Esophagus (tissue), 2 donors: ENCODE measurements at regions not wholly inside any gene's neighbourhood (a gene's known extent, or its start where the extent isn't known, plus 50 kb on each side); places are given as distances from the start of the nearest gene placed in this dataset.
"Not testable (repeated sequence)": the region's sequence is repeated elsewhere in the genome, so short reads cannot be mapped to it uniquely, and the experiment has no call there.

ENCODE experiments used
- H3K27ac ChIP-seq, 2 donors: one replicate each; pipeline ENCODE4 v1.5.1; 2013; ENCODE audit warnings: low read depth in 2 of 2, mild to moderate bottlenecking in 2 of 2, inconsistent platforms in 1 of 2, low read length in 1 of 2, moderate library complexity in 1 of 2
- H3K27me3 ChIP-seq, 2 donors: one replicate each; pipeline ENCODE4 v1.6.1; 2013; ENCODE audit warnings: low read length in 2 of 2, control low read depth in 1 of 2, mild to moderate bottlenecking in 1 of 2; ENCODE audit not compliant: insufficient read depth in 2 of 2, control insufficient read depth in 1 of 2
- H3K36me3 ChIP-seq, 2 donors: one replicate each; pipeline ENCODE4 v1.6.1; 2013; ENCODE audit warnings: low read length in 1 of 2; ENCODE audit not compliant: control insufficient read depth in 2 of 2, insufficient read depth in 2 of 2
- H3K4me1 ChIP-seq, 2 donors: one replicate each; pipeline ENCODE4 v1.6.1; 2013; ENCODE audit warnings: low read length in 1 of 2; ENCODE audit not compliant: control insufficient read depth in 2 of 2, insufficient read depth in 2 of 2
- H3K4me3 ChIP-seq, 2 donors: one replicate each; pipeline ENCODE4 v1.5.1; 2013; ENCODE audit warnings: low read length in 2 of 2, mild to moderate bottlenecking in 2 of 2, low read depth in 1 of 2, moderate library complexity in 1 of 2
- H3K9me3 ChIP-seq, 2 donors: one replicate each; pipeline ENCODE4 v1.6.1; 2013; ENCODE audit warnings: mild to moderate bottlenecking in 2 of 2, low read depth in 1 of 2, low read length in 1 of 2, moderate library complexity in 1 of 2; ENCODE audit not compliant: control insufficient read depth in 2 of 2, insufficient read depth in 1 of 2
- WGBS, 2 donors: extraction: QIAGEN DNeasy Blood & Tissue Kit; methylation state at CpG; one replicate each; pipeline ENCODE4 v1.1.7; 2013; 5-methylcytosine and 5-hydroxymethylcytosine counted together
- donor health status: healthy with polysubstance abuse.
- donor health status: Bipolar disorder and iron deficiency.

DNA sequence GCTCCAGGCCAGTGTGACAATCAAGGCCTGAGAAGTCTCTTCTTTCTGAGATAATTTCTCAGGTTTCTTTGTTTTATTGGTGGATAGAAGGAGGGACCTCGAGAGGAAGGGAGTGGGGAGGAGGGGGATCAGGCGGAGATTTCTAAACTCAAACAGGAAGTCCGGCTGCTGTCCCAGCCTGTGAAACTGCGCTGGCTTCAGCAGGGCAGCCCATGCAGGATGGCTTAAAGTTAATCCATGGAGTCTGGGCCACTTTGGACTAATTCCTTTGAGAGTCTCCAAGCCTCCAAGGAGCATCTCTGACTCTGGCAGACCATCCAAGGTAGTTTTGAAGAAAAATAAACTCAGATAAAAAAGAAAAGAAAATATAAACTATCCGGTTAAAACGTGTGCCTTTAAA lies 378.5 kb downstream of the MLLT3 start:
- Histone ChIP-seq H3K4me3 (no peak overlapping the region), H3K36me3 (no peaks in the 10 kb centered on the region), H3K9me3 (no peaks in the 10 kb centered on the region), H3K4me1 (no peaks in the 10 kb centered on the region), H3K27me3 (no peaks in the 10 kb centered on the region), H3K27ac (no peak overlapping the region)
- WGBS, 2 donors = 62 to 67% methylated on average over 6 of the region's 6 CpGs

DNA sequence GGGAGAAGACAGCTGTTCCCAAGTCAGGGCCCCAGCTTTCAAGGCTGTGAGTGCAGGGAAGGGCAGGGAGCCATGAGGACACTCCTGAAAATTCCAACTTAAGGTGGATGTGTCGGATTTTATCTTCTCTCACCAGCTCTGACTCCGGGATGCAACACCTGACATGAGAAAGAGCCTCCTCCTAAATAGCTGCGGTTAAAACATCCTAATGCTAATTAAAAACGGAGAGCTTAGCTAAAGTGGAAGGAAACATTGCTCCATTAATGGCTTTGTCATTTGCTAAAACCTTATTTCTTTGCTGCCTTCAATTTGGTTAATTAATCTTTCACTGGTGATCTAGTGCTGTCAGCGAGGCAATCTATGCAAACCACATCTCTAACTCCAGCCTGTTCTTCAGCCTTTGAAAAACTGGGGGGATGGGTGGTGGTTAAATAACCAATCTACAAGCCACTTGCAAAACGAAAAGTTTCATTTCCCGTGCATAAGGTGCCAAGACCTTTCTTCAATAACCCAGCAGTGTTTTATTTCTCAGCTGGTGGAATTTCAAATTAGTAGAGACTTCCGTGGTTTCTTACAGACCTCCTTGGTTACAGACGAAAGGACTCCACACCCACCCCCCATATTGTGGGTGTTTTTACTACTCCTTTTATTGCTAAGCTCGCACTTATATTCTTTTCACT lies 379.6 kb downstream of the MLLT3 start:
- Histone ChIP-seq H3K9me3 (no peaks in the 10 kb centered on the region), H3K4me1 (no peaks in the 10 kb centered on the region), H3K27me3 (no peaks in the 10 kb centered on the region), H3K36me3 (no peaks in the 10 kb centered on the region), H3K4me3 (no peak overlapping the region), H3K27ac (no peak overlapping the region)
- 57 to 74% methylated on average over 10 of the region's 10 CpGs for WGBS, 2 donors

DNA sequence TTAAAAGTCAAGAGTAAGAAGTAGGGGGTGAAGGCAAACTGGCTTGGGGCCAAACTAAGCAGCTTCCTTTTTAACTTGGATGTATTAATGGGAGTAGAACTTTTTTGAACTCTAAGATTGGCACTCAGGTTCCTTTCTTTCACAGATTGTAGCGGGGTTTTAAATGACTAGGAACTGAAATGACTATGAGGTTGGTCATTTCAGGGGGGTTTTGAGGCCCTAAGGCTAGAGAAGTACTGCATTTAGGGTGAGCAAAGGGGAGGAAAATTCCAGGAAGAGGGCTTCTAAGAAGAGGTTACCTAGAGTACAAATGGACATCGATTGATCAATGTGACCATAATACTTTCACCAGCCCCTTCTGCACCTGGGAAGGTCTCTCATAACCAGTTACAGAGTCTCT lies 381.8 kb downstream of the MLLT3 start:
- H3K27me3 ChIP-seq = no peaks in the 10 kb centered on the region
- no peaks in the 10 kb centered on the region for H3K9me3 ChIP-seq
- H3K4me3 ChIP-seq = no peak overlapping the region
- no peaks in the 10 kb centered on the region for H3K36me3 ChIP-seq
- no peaks in the 10 kb centered on the region for H3K4me1 ChIP-seq
- 72 to 79% methylated on average over 2 of the region's 2 CpGs for WGBS, 2 donors
- H3K27ac ChIP-seq = no peak overlapping the region

- Histone ChIP-seq H3K27me3 (no peaks in the 10 kb centered on the region), H3K9me3 (no peaks in the 10 kb centered on the region), H3K27ac (no peak overlapping the region), H3K36me3 (no peaks in the 10 kb centered on the region), H3K4me3 (no peak overlapping the region), H3K4me1 (no peaks in the 10 kb centered on the region)
- WGBS, 2 donors = 86 to 95% methylated on average over 1 of the region's 1 CpG
These were observed 383.4 kb downstream of the MLLT3 start for GRCh38 chr9:20238921-20239320.

GRCh38 chr9:20237686-20238085 lies 384.6 kb downstream of the MLLT3 start:
- no peaks in the 10 kb centered on the region for H3K27me3 ChIP-seq
- no peak overlapping the region for H3K27ac ChIP-seq
- no peaks in the 10 kb centered on the region for H3K4me1 ChIP-seq
- WGBS, 2 donors = 91 to 100% methylated on average over 1 of the region's 1 CpG
- no peaks in the 10 kb centered on the region for H3K9me3 ChIP-seq
- H3K4me3 ChIP-seq = no peak overlapping the region
- no peaks in the 10 kb centered on the region for H3K36me3 ChIP-seq

- H3K4me3 ChIP-seq = no peak overlapping the region
- no peaks in the 10 kb centered on the region for H3K9me3 ChIP-seq
- 45 to 61% methylated on average over 4 of the region's 4 CpGs for WGBS, 2 donors
- H3K27me3 ChIP-seq = no peaks in the 10 kb centered on the region
- no peaks in the 10 kb centered on the region for H3K36me3 ChIP-seq
- H3K4me1 ChIP-seq = no peaks in the 10 kb centered on the region
- no peak overlapping the region for H3K27ac ChIP-seq
These were observed 385.6 kb downstream of the MLLT3 start for GRCh38 chr9:20236676-20237075.

- not testable (repeated sequence) for H3K36me3 ChIP-seq, H3K9me3 ChIP-seq, H3K27me3 ChIP-seq, H3K27ac ChIP-seq, H3K4me1 ChIP-seq, H3K4me3 ChIP-seq
- 87 to 94% methylated on average over 11 of the region's 11 CpGs for WGBS, 2 donors
These were observed 387.1 kb downstream of the MLLT3 start for GRCh38 chr9:20235206-20235605.

- Histone ChIP-seq H3K4me3 (no peak overlapping the region), H3K9me3 (no peaks in the 10 kb centered on the region), H3K4me1 (no peaks in the 10 kb centered on the region), H3K27ac (no peak overlapping the region), H3K36me3 (no peaks in the 10 kb centered on the region), H3K27me3 (no peaks in the 10 kb centered on the region)
- 83 to 92% methylated on average over 2 of the region's 2 CpGs for WGBS, 2 donors
These were observed 394.2 kb downstream of the MLLT3 start for GRCh38 chr9:20228096-20228495.

- Histone ChIP-seq H3K4me1 (no peaks in the 10 kb centered on the region), H3K27ac (no peak overlapping the region), H3K27me3 (no peaks in the 10 kb centered on the region), H3K36me3 (no peaks in the 10 kb centered on the region), H3K9me3 (no peaks in the 10 kb centered on the region), H3K4me3 (no peak overlapping the region)
- 34 to 43% methylated on average over 2 of the region's 2 CpGs for WGBS, 2 donors
These were observed 395.0 kb downstream of the MLLT3 start for GRCh38 chr9:20227166-20227874.

DNA sequence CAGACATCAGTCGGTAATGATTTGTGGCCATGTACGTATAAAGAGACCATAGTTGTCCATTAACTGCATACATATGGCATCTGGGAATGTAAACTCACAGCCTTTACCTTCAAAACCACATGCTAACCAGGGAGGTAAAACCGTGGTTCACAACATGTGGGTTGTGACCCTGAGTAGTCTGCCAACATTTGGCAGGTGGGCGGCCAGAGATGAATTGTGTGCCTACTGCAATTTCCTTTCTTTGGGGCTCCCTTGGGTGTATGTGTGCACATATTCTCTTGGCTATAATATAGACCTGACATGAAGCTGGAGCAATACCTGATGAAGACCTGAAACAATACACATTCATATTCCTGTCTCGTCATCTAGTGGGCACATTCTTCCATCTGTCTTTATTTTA lies 396.0 kb downstream of the MLLT3 start:
- H3K4me1 ChIP-seq = no peaks in the 10 kb centered on the region
- no peaks in the 10 kb centered on the region for H3K27me3 ChIP-seq
- WGBS, 2 donors = 78 to 80% methylated on average over 5 of the region's 5 CpGs

More for the DNA sequence above, 396.0 kb downstream of the MLLT3 start:
- H3K27ac ChIP-seq = no peak overlapping the region
- no peak overlapping the region for H3K4me3 ChIP-seq
- H3K9me3 ChIP-seq = no peaks in the 10 kb centered on the region
- no peaks in the 10 kb centered on the region for H3K36me3 ChIP-seq
